ENCODE measurements at regions not wholly inside any gene's neighbourhood (a gene's known extent, or its start where the extent isn't known, plus 50 kb on each side); places are given as distances from the start of the nearest gene placed in this dataset.

DNA sequence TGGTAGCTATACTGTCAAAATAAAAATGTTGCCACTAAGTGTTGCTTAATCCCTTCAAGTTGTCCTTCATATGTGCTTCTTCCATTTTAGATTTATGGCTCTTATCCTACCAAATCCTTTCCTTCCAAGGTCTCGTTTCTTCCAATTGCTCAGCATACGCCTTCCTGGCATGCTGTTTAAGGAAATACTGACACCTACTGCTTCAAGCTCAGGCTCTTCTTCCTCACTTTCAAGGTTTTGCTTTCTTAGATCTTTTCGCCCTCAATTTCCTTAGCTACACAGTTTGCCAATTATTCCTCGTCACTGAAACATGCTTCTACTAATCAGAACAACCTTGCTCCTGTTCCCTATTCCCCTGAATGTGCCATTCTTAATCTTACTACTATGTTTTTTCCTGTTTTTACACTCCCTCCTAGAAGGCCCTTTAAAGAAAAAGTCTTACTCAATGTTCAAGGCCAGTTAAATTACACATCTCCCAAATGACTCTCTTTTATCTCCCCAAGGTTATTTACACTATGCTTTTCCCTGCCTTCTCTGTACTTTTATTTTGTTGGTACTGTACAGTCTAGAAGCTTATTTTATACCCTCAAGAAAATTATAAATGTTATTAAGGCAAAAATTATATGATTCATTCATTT, 343.1 kb downstream of the MZT1 start:
- DNase-seq (ENCODE audit: low read depth, low spot score), result no peak

DNA sequence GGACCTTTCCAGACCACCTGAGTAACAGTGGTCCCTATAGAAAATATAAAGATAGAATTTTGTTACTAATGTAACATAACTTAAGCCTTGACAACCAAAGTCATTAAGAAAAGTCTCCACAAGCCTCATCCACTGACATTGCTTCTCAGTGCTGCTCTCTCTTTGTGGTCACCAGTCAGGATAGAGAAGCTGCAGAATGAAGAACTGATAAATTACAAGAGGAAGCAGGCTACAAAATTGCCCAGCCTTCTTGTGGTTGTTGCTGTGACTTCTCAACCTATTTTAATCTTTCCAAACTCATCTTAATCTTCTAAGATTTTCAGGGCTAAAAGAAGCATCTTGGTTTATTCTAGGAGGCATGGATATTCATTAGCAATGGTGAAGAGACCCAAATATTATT, 343.8 kb downstream of the MZT1 start:
- no peaks in the 10 kb centered on the region for H3K36me3 Mint-ChIP-seq (ENCODE audit: low read depth)
- H3K27ac Mint-ChIP-seq (ENCODE audit: unreplicated experiment), result no peak overlapping the region
- TF ChIP-seq, protein P1, sequence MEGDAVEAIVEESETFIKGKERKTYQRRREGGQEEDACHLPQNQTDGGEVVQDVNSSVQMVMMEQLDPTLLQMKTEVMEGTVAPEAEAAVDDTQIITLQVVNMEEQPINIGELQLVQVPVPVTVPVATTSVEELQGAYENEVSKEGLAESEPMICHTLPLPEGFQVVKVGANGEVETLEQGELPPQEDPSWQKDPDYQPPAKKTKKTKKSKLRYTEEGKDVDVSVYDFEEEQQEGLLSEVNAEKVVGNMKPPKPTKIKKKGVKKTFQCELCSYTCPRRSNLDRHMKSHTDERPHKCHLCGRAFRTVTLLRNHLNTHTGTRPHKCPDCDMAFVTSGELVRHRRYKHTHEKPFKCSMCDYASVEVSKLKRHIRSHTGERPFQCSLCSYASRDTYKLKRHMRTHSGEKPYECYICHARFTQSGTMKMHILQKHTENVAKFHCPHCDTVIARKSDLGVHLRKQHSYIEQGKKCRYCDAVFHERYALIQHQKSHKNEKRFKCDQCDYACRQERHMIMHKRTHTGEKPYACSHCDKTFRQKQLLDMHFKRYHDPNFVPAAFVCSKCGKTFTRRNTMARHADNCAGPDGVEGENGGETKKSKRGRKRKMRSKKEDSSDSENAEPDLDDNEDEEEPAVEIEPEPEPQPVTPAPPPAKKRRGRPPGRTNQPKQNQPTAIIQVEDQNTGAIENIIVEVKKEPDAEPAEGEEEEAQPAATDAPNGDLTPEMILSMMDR (conservative IDR thresholded peaks at IDR 0.05), result no peak
- H3K4me1 Mint-ChIP-seq, result peaks cover 8% of the 10 kb centered on the region
- no peak overlapping the region for H3K4me3 Mint-ChIP-seq
- no peak for DNase-seq (ENCODE audit: low read depth, low spot score)
- H3K9me3 Mint-ChIP-seq, result no peaks in the 10 kb centered on the region
- H3K27me3 Mint-ChIP-seq (ENCODE audit: low read depth), result no peaks in the 10 kb centered on the region

More for the DNA sequence above, 343.1 kb downstream of the MZT1 start:
- Mint-ChIP-seq H3K36me3 (ENCODE audit: low read depth) (no peaks in the 10 kb centered on the region), H3K9me3 (no peaks in the 10 kb centered on the region), H3K4me1 (peaks cover 8% of the 10 kb centered on the region), H3K27me3 (ENCODE audit: low read depth) (no peaks in the 10 kb centered on the region), H3K27ac (ENCODE audit: unreplicated experiment) (no peak overlapping the region), H3K4me3 (no peak overlapping the region)
- TF ChIP-seq, protein P1 (conservative IDR thresholded peaks at IDR 0.05), result no peak

DNA sequence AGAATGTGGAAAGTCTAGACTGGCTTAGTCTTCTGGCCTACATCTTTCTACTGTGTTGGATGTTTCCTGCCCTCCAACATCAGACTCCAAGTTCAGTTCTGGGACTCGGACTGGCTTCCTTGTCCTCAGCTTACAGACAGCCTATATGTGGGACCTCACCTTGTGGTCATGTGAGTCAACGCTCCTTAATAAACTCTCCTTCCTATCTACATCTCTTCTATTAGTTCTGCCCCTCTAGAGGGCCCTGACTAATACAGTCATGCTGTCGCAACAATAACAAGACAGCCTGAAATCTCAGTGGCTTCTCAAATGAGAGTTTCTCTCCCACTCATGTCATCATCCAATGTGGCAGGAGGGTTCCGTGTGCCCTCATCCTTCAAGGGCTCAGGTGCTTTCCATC, 347.8 kb downstream of the MZT1 start:
- DNase-seq (ENCODE audit: low read depth, low spot score), result no peak
- no peak overlapping the region for H3K4me3 Mint-ChIP-seq
- TF ChIP-seq, protein P1 (conservative IDR thresholded peaks at IDR 0.05), result no peak
- no peaks in the 10 kb centered on the region for H3K27me3 Mint-ChIP-seq (ENCODE audit: low read depth)
- H3K9me3 Mint-ChIP-seq, result peaks cover 3% of the 10 kb centered on the region
- H3K27ac Mint-ChIP-seq (ENCODE audit: unreplicated experiment), result no peak overlapping the region
- H3K4me1 Mint-ChIP-seq, result no peaks in the 10 kb centered on the region
- no peaks in the 10 kb centered on the region for H3K36me3 Mint-ChIP-seq (ENCODE audit: low read depth)

DNA sequence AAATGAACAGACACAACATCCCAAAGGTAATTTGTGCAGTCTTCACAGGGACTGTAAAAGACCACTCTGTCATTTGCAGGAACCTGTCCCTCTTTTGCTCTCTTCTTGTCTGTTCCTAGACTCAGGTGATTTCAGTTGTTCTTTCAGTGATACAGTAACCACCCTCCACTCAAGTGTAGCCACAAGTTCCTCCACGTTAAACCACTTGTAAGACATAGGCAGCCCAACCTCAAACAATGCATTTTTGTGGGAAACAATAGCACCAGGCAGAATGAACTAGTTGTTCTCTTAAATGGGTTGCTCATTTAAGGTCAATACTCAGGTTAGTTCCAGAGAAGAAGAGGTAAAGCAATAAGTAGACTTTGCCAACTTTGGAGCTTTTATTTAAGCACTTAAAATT, 359.4 kb downstream of the MZT1 start:
- Mint-ChIP-seq H3K9me3 (no peaks in the 10 kb centered on the region), H3K27ac (ENCODE audit: unreplicated experiment) (no peak overlapping the region), H3K4me3 (no peak overlapping the region), H3K4me1 (no peaks in the 10 kb centered on the region), H3K36me3 (ENCODE audit: low read depth) (no peaks in the 10 kb centered on the region), H3K27me3 (ENCODE audit: low read depth) (peaks cover 3% of the 10 kb centered on the region)
- TF ChIP-seq, protein P1 (conservative IDR thresholded peaks at IDR 0.05), result no peak
- DNase-seq (ENCODE audit: low read depth, low spot score), result no peak

DNA sequence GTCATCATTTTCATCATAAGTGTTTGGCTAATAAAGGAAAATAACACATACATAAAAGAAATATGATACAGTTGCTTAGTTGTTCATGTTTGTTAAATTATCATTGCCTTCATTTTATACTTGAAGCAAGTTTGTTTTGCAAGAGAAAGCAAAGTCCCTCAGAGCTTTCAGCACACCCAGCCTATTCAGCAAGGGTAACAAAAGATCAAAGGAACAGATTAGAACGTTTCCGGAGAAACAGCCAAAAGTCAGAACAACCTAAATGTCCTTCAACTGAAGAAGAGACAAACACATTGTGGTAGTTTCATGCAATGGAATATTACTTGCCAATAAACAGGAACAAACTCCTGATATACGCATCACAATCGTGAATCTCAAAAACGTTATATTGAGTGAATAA, 380.7 kb downstream of the MZT1 start:
- H3K9me3 Mint-ChIP-seq, result peaks cover 3% of the 10 kb centered on the region
- TF ChIP-seq, protein P1 (conservative IDR thresholded peaks at IDR 0.05), result no peak
- no peak overlapping the region for H3K27ac Mint-ChIP-seq (ENCODE audit: unreplicated experiment)
- no peaks in the 10 kb centered on the region for H3K4me1 Mint-ChIP-seq
- no peak overlapping the region for H3K4me3 Mint-ChIP-seq
- no peaks in the 10 kb centered on the region for H3K36me3 Mint-ChIP-seq (ENCODE audit: low read depth)
- DNase-seq (ENCODE audit: low read depth, low spot score), result no peak
- no peaks in the 10 kb centered on the region for H3K27me3 Mint-ChIP-seq (ENCODE audit: low read depth)
